Stimulated activated CD4-positive, alpha-beta T cell treated with anti-CD3 and anti-CD28 coated beads, Interleukin-15, amount 100 ng/mL, for 1 hour (primary cell): ENCODE measurements at regions not wholly inside any gene's neighbourhood (a gene's known extent, or its start where the extent isn't known, plus 50 kb on each side); places are given as distances from the start of the nearest gene placed in this dataset.
"Not testable (repeated sequence)": the region's sequence is repeated elsewhere in the genome, so short reads cannot be mapped to it uniquely, and the experiment has no call there.

Experiments used
- DNase-seq, 2 donors: peaks; one replicate each; pipeline ENCODE4 v3.0.0-alpha.2; 2020; ENCODE audit warnings: low read depth in 1 of 2, low spot score in 1 of 2

DNA sequence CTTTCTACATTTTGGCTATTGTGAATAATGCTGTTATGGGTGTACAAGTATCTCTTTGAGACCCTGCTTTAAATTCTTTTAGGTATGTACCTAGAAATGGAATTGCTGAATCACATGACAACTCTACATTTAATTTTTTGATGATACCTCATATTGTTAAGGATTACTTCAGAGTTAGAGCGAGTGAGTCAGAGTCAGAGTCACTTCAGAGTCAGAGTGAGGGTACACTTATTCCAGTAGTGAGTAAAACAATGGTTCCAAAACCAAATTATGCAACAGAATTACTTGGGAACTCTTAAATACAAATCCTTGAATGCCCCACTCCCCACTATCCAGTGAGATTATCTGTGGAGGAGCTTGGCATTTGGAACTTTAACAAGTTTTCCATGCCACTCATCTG is 50.3 kb upstream of the SNRK start:
- DNase-seq, result no peak

DNA sequence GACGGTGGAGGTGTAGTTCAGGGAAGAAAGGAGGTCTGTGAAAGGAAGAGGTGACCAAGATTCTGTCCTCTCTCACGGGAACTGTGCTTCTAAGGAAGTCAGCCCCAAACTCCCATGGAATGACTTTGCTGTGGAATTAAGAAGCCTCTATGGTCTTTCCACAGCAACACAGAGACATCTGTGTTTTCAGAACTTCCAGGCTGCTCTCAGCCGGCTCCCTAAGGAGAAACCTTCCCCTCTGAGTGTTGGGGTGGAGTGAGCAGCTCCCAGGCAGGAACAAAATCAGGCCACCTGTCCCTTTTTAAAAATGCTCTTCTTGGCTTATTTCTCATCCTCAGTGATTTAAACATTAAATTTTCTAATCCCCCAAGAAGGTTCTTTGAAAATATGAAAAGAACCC is 53.3 kb upstream of the SNRK start:
- no peak for DNase-seq

DNA sequence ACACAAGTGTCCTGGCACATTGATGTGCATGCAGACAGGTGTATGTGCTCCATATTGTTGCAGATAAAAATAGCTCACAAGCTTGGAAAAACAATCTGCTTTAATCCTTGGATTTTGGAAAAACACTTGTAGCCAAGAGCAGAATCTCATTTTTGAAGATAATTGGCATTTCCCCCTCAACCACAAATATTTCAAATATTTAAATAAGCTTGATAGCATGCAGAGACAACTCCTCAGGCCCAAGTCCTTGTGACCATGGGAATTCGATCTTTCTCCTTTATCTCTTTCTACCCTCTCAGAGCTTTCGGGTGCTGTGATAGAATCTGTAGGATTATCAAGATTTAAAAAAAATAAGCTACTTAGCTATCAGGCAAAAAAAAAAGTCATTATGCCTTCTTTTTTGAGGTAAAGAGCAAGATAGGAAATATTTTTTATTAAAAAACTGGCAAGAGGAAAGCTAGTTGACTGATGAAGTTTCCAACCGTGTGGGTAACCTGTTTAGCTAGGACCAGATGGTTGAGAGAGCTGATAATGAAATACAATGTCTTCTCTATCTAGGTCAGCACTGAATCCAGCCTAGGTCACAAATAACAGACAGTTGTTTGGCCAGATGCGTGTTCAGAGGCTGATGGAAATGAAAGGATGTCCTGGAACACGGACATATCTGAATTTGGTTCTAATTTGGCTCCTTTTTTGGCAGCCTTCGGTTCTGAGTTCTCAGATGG is 54.9 kb upstream of the SNRK start:
- DNase-seq, result no peak

- not testable (repeated sequence) for DNase-seq
These were observed 56.5 kb upstream of the SNRK start for GRCh38 chr3:43229865-43230264.

DNA sequence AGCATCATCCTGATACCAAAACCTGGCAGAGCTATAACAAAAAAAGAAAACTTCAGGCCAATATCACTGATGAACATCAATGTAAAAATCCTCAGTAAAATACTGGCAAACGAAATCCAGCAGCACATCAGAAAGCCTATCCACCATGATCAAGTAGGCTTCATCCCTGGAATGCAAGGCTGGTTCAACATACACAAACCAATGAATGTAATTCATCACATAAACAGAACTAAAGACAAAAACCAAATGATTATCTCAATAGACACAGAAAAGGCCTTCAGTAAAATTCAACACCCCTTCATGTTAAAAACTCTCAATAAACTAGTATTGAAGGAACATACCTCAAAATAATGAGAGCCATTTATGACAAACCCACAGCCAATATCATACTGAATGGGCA is 58.7 kb upstream of the SNRK start:
- DNase-seq, result not testable (repeated sequence)

GRCh38 chr3:43224405-43225073 is 61.8 kb upstream of the SNRK start:
- no peak for DNase-seq

DNA sequence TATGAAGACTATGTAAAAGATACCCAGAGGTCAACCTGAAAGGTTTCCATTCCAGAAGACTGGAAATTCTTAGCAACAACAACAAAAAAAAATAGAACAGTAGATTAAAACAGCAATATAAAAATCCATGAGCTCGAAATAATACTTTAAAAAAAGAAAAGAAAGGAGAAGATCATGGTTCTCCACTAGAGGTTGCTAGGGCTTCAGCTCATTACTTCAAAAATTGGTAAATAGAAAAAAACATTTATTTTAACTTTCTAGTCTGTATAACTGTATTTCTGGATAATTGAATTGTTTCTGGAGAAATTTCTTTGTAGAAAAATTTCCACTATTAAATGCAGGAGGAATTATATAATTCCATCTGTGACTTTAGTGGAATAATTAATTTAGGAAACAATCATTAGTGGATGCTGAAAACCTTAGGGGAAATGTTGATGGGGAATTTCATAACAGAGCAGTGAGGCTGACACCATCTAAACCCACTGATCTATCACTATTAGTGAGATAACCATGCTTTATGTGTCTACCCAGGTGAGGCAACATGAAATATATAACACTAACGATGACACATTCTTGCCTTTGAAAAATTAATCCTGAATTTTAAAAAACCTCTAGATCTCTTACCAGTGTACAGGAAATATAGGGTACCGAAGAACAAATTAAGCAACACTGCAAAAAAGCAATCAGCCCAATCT is 62.5 kb upstream of the SNRK start:
- DNase-seq, result no peak

DNA sequence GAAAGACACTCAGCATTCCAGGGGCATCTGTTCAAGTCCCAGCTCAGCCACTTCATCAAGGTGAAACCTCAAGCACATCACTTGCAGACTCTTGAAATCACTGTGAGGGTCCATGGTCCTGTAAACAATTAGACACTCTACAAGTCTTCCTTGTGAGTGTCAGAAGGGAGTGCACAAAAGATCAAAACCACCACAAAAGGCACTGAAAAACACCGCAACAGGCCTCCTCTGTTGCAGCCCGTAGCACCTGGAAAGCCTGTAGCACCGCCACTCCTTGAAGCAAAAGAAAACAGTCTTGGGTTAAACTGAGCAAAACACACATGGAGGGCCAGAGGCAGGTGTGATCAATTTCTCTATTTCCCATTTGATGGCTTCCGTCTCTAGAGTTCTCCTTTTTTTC is 63.8 kb upstream of the SNRK start:
- no peak for DNase-seq

- DNase-seq, result no peak
These were observed 65.3 kb upstream of the SNRK start for GRCh38 chr3:43221076-43221475.

DNA sequence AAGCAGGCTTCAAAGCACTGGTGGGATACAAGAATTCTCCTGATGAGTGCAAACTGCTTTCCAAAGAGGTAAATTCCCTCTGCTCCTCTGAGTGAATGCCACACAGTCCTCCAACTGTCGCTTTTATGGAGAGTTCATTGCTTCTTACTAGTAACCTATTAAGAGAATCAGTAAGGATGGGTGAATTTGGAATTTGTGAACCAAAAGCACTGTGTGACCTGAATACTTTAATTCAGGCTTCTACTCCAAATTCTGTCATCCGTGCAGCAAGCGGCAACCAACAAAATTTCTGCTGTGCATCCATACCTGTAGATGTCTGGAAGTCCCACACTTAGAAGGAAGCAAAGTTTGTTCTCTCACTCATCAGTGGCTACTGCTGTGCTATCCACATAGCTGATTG is 66.7 kb upstream of the SNRK start:
- no peak for DNase-seq

GRCh38 chr3:43218921-43219320 is 67.4 kb upstream of the SNRK start:
- DNase-seq, result no peak

GRCh38 chr3:43218156-43218555 is 68.2 kb upstream of the SNRK start:
- no peak for DNase-seq

GRCh38 chr3:43217633-43218032 is 68.7 kb upstream of the SNRK start:
- DNase-seq, result no peak

DNA sequence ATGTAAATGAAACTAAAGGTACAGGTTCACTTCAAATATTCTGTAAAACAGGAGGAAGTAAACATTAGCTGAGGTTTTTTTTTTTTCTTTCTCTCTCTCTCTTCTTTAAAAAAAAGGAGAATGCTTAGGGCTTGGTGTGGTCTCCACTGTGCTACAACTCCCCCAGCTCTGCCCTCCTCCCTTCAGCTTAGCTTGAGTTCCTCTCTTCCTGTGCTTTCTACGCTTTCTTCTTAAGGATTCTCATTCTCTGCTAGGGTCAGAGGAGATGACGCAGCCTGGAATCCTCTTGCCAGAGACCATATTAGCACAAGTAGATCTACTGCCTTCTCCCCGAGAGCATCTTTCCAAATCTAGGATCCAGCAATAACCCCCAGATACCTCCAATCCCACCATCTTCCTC is 69.1 kb upstream of the SNRK start:
- DNase-seq, result no peak

- no peak for DNase-seq
These were observed 70.6 kb upstream of the SNRK start for GRCh38 chr3:43215663-43216275.

- no peak for DNase-seq
These were observed 71.2 kb upstream of the SNRK start for GRCh38 chr3:43215138-43215537.

GRCh38 chr3:43214616-43215015 is 71.7 kb upstream of the SNRK start:
- no peak for DNase-seq

- no peak for DNase-seq
These were observed 72.7 kb upstream of the SNRK start for GRCh38 chr3:43213631-43214030.

GRCh38 chr3:43212914-43213611 is 73.3 kb upstream of the SNRK start:
- no peak for DNase-seq

GRCh38 chr3:43211681-43212080 is 74.7 kb upstream of the SNRK start:
- DNase-seq, result no peak
